Gastroesophageal sphincter (tissue), 3 donors: ENCODE measurements at regions not wholly inside any gene's neighbourhood (a gene's known extent, or its start where the extent isn't known, plus 50 kb on each side); places are given as distances from the start of the nearest gene placed in this dataset.

ENCODE experiments used
- EP300 ChIP-seq: sonication (generic); formaldehyde crosslinking; IDR thresholded peaks from one replicate; pipeline ENCODE4 v1.6.1; 2017; ENCODE audit warnings: antibody characterized with exemption, mild to moderate bottlenecking
- TF ChIP-seq, protein P1 (sequence below), 4 experiments: fragments of 200-600 bp in 2 of 4; fragments of 450-650 bp in 2 of 4; sonication (generic) in 1 of 4; IDR thresholded peaks; one replicate each; pipeline ENCODE4 v1.5.1; 2017 to 2019; ENCODE audit warnings: antibody characterized with exemption in 4 of 4, mild to moderate bottlenecking in 2 of 4, moderate library complexity in 2 of 4

DNA sequence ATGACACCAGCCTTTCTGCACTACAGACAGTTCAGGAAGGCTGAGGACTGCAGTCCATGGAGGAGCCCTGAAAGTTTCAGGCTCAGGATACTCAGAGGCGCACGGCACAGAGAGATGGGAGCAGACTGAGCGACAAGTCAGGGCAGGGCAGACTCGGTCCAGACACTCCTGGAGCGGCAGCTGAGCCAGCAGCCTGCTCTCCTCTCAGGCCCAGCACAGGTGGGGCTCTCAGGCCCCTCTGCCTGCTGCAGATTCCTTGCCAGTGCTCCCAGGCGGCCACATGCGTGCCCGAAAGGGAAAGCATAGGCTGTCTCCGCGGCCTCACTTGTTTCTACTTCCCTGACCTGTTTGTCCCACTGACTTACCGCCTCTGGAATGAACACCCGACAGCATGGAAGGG, 228.3 kb downstream of the IRX2 start:
- TF ChIP-seq, protein P1, sequence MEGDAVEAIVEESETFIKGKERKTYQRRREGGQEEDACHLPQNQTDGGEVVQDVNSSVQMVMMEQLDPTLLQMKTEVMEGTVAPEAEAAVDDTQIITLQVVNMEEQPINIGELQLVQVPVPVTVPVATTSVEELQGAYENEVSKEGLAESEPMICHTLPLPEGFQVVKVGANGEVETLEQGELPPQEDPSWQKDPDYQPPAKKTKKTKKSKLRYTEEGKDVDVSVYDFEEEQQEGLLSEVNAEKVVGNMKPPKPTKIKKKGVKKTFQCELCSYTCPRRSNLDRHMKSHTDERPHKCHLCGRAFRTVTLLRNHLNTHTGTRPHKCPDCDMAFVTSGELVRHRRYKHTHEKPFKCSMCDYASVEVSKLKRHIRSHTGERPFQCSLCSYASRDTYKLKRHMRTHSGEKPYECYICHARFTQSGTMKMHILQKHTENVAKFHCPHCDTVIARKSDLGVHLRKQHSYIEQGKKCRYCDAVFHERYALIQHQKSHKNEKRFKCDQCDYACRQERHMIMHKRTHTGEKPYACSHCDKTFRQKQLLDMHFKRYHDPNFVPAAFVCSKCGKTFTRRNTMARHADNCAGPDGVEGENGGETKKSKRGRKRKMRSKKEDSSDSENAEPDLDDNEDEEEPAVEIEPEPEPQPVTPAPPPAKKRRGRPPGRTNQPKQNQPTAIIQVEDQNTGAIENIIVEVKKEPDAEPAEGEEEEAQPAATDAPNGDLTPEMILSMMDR (IDR thresholded peaks at IDR 0.05), result no peak
- TF ChIP-seq EP300, result no peak
